Naive thymus-derived CD4-positive, alpha-beta T cell (primary cell): ENCODE measurements at regions not wholly inside any gene's neighbourhood (a gene's known extent, or its start where the extent isn't known, plus 50 kb on each side); places are given as distances from the start of the nearest gene placed in this dataset.

Source experiments
- ATAC-seq: fragments of 150-1000 bp; cut with Tn5 transposase; 2 replicates; pipeline ENCODE4 v1.10.0; 2021; ENCODE audit warnings: mild to moderate bottlenecking, moderate library complexity
- CTCF ChIA-PET: fragments of 350-600 bp; sonication (Branson Sonifier 250); formaldehyde crosslinking; loops from one replicate; lab custom pipeline; 2021; ENCODE audit warnings: antibody characterized with exemption; lab: Charles Lee
- POLR2A ChIA-PET: fragments of 350-600 bp; sonication (Branson Sonifier 250); formaldehyde crosslinking; loops from one replicate; lab custom pipeline; 2021; ENCODE audit warnings: antibody characterized with exemption, inconsistent platforms; lab: Charles Lee
- DNase-seq, 9 donors: peaks; one replicate each; pipeline versions ENCODE4 v3.0.0 to v3.0.0-alpha.2; 2020 to 2022; ENCODE audit warnings: mixed read lengths in 1 of 9
- H3K27ac ChIP-seq: one replicate; pipeline ENCODE4 v1.7.0; 2013; ENCODE audit warnings: mild to moderate bottlenecking, low read depth, low read length, moderate library complexity
- H3K27me3 ChIP-seq, 2 donors: one replicate each; pipeline ENCODE4 v1.7.0; 2013; ENCODE audit warnings: low read length in 2 of 2, mild to moderate bottlenecking in 2 of 2, moderate library complexity in 2 of 2; ENCODE audit not compliant: control insufficient read depth in 2 of 2, insufficient read depth in 2 of 2
- H3K36me3 ChIP-seq, 3 experiments: 1 replicate in 2 of 3; 2 replicates in 1 of 3; pipeline ENCODE4 v1.7.0; 2013; ENCODE audit warnings: low read length in 3 of 3, mild to moderate bottlenecking in 3 of 3, moderate library complexity in 1 of 3; ENCODE audit not compliant: insufficient read depth in 3 of 3, control insufficient read depth in 2 of 3
- H3K4me1 ChIP-seq, 2 donors: one replicate each; pipeline ENCODE4 v1.7.0; 2013; ENCODE audit warnings: low read length in 2 of 2, mild to moderate bottlenecking in 2 of 2, moderate library complexity in 1 of 2; ENCODE audit not compliant: control insufficient read depth in 2 of 2, insufficient read depth in 2 of 2
- H3K4me3 ChIP-seq: 2 replicates; pipeline ENCODE4 v1.7.0; 2013; ENCODE audit warnings: mild to moderate bottlenecking, low read length
- H3K9me3 ChIP-seq, 3 experiments: 1 replicate in 2 of 3; 2 replicates in 1 of 3; pipeline ENCODE4 v1.7.0; 2013; ENCODE audit warnings: low read length in 3 of 3; ENCODE audit not compliant: control insufficient read depth in 2 of 3
- H3K27ac Mint-ChIP-seq, 9 donors: one replicate each; pipeline ENCODE4 v1.8.0; 2020 to 2022; ENCODE audit warnings: mixed read lengths in 9 of 9, mild to moderate bottlenecking in 8 of 9, moderate library complexity in 5 of 9, inconsistent platforms in 2 of 9
- H3K27me3 Mint-ChIP-seq, 5 donors: one replicate each; pipeline ENCODE4 v1.8.0; 2021 to 2022; ENCODE audit warnings: mixed read lengths in 5 of 5, mild to moderate bottlenecking in 1 of 5
- H3K36me3 Mint-ChIP-seq, 5 donors: one replicate each; pipeline ENCODE4 v1.8.0; 2020 to 2022; ENCODE audit warnings: mixed read lengths in 5 of 5, mild to moderate bottlenecking in 3 of 5, inconsistent platforms in 1 of 5
- H3K4me1 Mint-ChIP-seq, 7 donors: one replicate each; pipeline ENCODE4 v1.8.0; 2020 to 2022; ENCODE audit warnings: mixed read lengths in 7 of 7, mild to moderate bottlenecking in 3 of 7, inconsistent platforms in 1 of 7
- H3K4me3 Mint-ChIP-seq, 10 donors: one replicate each; pipeline ENCODE4 v1.8.0; 2020 to 2022; ENCODE audit warnings: mild to moderate bottlenecking in 10 of 10, mixed read lengths in 10 of 10, moderate library complexity in 6 of 10, inconsistent platforms in 2 of 10
- H3K9me3 Mint-ChIP-seq, 11 donors: one replicate each; pipeline ENCODE4 v1.8.0; 2020 to 2022; ENCODE audit warnings: mixed read lengths in 11 of 11, mild to moderate bottlenecking in 4 of 11, inconsistent platforms in 1 of 11, moderate library complexity in 1 of 11
- intact Hi-C, 2 donors: fragments of 100-400 bp; cut with micrococcal nuclease; formaldehyde crosslinking; loops; one replicate each; pipeline ENCODE4 v1.15.1; 2023

DNA sequence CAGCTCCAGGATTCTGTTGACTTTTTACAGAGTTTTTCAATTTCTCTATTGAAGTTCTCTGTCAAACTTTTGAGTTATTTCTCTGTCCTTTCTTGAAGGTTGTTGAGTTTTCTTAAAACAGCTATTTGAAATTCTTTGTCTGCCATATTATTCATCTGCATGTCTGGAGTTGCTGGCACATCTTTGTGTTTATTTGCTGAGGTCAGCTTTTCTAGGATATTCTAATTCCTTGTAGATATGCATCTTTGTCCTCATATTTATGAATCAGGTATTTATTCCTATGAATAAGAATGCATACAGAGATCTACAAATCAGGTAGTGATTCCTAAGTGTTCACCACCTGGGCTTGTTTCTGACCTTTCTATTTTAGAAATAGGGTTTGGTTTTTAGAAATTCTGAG lies 546.4 kb downstream of the RAPGEF2 start:
- DNase-seq: no peak
- H3K9me3 ChIP-seq: peaks cover 0 to 3% (median 0%) of the 10 kb centered on the region in 3 experiments
- no peak overlapping the region for H3K27ac ChIP-seq
- H3K27me3 Mint-ChIP-seq: no peaks in the 10 kb centered on the region
- no peaks in the 10 kb centered on the region for H3K4me1 ChIP-seq
- H3K9me3 Mint-ChIP-seq: peaks cover 0 to 32% (median 8%) of the 10 kb centered on the region in 11 donors
- no peak overlapping the region for H3K4me3 ChIP-seq
- no peak overlapping the region for H3K4me3 Mint-ChIP-seq
- ChIA-PET CTCF (interaction anchor here (0.7 kb wide), 1 partner anchor 30 kb away, joined by 3 read pairs; no protein-coding TSS in a partner anchor), POLR2A (no interaction called here)
- H3K4me1 Mint-ChIP-seq: no peaks in the 10 kb centered on the region
- ATAC-seq: no peak
- no peak overlapping the region for H3K27ac Mint-ChIP-seq
- no peaks in the 10 kb centered on the region for H3K27me3 ChIP-seq
- intact Hi-C loops: no loop called here
- H3K36me3 ChIP-seq: no peaks in the 10 kb centered on the region
- H3K36me3 Mint-ChIP-seq: no peaks in the 10 kb centered on the region

DNA sequence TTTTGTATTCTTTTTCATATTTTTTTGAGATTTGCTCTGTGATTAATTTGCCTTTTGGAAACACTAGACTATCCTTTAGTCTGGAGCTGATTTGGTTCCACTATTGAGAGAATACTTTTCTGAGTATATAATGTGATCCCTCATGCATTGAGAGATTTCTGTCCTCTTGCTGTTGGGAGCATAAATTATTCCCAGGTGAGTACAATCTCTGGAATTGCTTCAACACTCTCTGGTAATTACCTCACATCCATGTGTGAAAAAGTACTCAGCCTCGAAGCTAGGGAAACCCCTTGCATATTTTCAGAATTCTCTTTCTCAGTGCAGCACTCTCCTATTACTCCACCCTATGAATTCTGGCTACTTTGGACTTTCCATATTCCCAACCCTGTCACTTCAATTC lies 550.0 kb downstream of the RAPGEF2 start:
- POLR2A ChIA-PET: no interaction called here
- H3K9me3 ChIP-seq: peaks cover 0 to 3% (median 0%) of the 10 kb centered on the region in 3 experiments
- H3K4me1 ChIP-seq: no peaks in the 10 kb centered on the region
- no peaks in the 10 kb centered on the region for H3K36me3 ChIP-seq
- Mint-ChIP-seq H3K9me3 (peaks cover 0 to 18% (median 8%) of the 10 kb centered on the region in 11 donors), H3K4me3 (no peak overlapping the region), H3K27me3 (no peaks in the 10 kb centered on the region), H3K27ac (no peak overlapping the region), H3K4me1 (no peaks in the 10 kb centered on the region), H3K36me3 (no peaks in the 10 kb centered on the region)
- intact Hi-C loops: no loop called here
- H3K4me3 ChIP-seq: no peak overlapping the region
- no peaks in the 10 kb centered on the region for H3K27me3 ChIP-seq
- no peak for ATAC-seq
- no peak overlapping the region for H3K27ac ChIP-seq
- CTCF ChIA-PET: no interaction called here
- no peak for DNase-seq

DNA sequence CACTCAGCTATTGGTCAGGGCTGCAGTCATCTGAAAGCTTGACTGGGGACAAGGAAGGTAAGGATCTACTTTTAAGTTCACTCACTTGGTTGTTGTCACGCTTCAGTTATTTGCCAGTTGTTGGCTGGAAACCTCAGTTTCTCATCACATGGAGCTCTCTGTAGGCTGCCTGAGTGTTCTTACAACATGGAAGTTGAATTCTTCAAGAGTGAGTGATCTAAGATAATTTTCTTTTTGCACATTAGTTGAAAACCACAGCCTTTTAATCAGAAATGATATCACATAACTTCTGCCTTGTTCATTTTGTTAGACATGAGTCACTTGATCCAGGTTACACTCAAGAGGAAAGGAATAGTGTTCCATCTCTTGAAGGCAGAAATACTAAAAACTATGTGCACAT lies 552.7 kb downstream of the RAPGEF2 start:
- Histone ChIP-seq H3K27me3 (no peaks in the 10 kb centered on the region), H3K4me3 (no peak overlapping the region), H3K36me3 (no peaks in the 10 kb centered on the region), H3K9me3 (no peaks in the 10 kb centered on the region), H3K27ac (no peak overlapping the region), H3K4me1 (no peaks in the 10 kb centered on the region)
- Mint-ChIP-seq H3K36me3 (no peaks in the 10 kb centered on the region), H3K27me3 (no peaks in the 10 kb centered on the region), H3K4me3 (no peak overlapping the region), H3K9me3 (peaks cover 0 to 8% (median 4%) of the 10 kb centered on the region in 11 donors), H3K27ac (no peak overlapping the region), H3K4me1 (no peaks in the 10 kb centered on the region)
- ATAC-seq: no peak
- no peak for DNase-seq
- CTCF ChIA-PET: no interaction called here
- POLR2A ChIA-PET: no interaction called here
- intact Hi-C loops: no loop called here

DNA sequence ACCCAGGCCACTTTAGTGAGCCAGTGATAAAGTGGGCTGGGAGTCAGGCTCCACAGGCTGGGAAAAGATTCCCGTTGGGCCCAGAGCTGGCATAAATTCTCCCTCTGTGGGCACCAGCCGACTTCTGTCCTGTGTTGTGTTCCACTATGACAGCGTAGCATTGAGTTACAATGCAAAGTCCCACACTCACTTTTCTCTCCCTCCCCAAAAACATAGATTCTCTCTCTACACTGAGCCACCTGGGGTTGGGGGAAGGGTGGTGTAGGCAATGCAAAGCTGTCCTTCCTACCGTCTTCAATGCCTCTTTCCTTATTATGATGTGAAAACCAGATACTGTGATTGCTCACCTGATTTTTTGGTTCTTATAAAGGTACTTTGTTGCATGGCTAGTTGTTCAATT lies 566.2 kb downstream of the RAPGEF2 start:
- POLR2A ChIA-PET: no interaction called here
- no peaks in the 10 kb centered on the region for H3K27me3 ChIP-seq
- H3K27ac Mint-ChIP-seq: no peak overlapping the region

DNA sequence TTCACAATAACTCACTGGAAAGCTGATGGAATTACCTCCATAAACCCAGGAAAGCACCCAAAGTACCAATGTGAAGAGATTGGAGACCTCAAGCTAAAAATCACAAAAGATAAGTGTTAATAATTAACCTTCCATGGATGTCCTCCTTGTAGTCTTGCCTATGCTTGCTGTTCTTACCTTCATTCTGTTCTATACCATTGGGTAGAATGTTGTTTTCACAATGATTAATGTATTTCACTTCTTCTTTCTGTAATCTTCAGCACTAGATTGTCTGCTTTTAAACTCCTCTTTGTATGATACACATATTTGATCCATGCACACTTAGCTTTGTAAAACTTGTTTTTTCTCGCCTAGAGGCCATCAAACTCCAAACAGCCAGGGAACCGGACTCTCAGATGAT lies 570.3 kb downstream of the RAPGEF2 start:
- ATAC-seq (no peak), DNase-seq (no peak)
- ChIA-PET CTCF (no interaction called here), POLR2A (no interaction called here)
- Histone ChIP-seq H3K27ac (no peak overlapping the region), H3K36me3 (no peaks in the 10 kb centered on the region), H3K9me3 (no peaks in the 10 kb centered on the region), H3K27me3 (no peaks in the 10 kb centered on the region), H3K4me1 (no peaks in the 10 kb centered on the region), H3K4me3 (no peak overlapping the region)
- Mint-ChIP-seq H3K27ac (no peak overlapping the region), H3K27me3 (no peaks in the 10 kb centered on the region), H3K4me3 (no peak overlapping the region), H3K9me3 (peaks cover 0 to 7% (median 2%) of the 10 kb centered on the region in 11 donors), H3K4me1 (no peaks in the 10 kb centered on the region), H3K36me3 (no peaks in the 10 kb centered on the region)
- intact Hi-C loops: no loop called here

More for the DNA sequence above, 566.2 kb downstream of the RAPGEF2 start:
- no peak overlapping the region for H3K4me3 ChIP-seq
- no peaks in the 10 kb centered on the region for H3K9me3 ChIP-seq
- H3K27me3 Mint-ChIP-seq: no peaks in the 10 kb centered on the region
- no peaks in the 10 kb centered on the region for H3K36me3 ChIP-seq
- H3K4me1 ChIP-seq: no peaks in the 10 kb centered on the region
- H3K9me3 Mint-ChIP-seq: peaks cover 0 to 34% (median 9%) of the 10 kb centered on the region in 11 donors
- no peaks in the 10 kb centered on the region for H3K36me3 Mint-ChIP-seq
- CTCF ChIA-PET: no interaction called here
- H3K4me3 Mint-ChIP-seq: no peak overlapping the region
- ATAC-seq (no peak), DNase-seq (no peak)
- H3K27ac ChIP-seq: no peak overlapping the region
- no peaks in the 10 kb centered on the region for H3K4me1 Mint-ChIP-seq
- intact Hi-C loops: no loop called here

DNA sequence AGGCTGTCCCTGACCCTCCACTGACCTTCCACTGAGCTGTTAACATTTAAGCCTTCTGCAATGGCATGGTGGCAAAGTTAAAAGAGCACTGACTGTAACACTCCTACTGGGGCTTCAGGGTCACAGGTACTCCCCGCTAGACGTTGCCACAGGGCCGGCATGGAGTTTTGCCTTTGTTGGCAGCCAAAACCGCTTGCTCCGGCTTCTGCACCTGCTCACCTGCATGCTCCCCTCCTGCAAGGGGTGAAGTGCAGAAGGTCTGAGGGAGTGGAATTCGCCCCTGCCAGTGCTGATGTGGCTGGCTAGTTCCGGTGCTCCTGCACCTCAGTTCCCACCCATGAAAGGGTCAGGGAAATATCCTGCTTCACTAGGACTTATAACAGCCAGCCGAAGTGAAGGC lies 571.4 kb downstream of the RAPGEF2 start:
- POLR2A ChIA-PET: no interaction called here
- Mint-ChIP-seq H3K36me3 (no peaks in the 10 kb centered on the region), H3K4me3 (no peak overlapping the region), H3K27ac (peak overlapping the region in 1 of 9 donors; percentile 20), H3K4me1 (no peaks in the 10 kb centered on the region), H3K27me3 (no peaks in the 10 kb centered on the region), H3K9me3 (peaks cover 0 to 7% (median 0%) of the 10 kb centered on the region in 11 donors)
- ATAC-seq (no peak), DNase-seq (no peak)
- intact Hi-C loops: no loop called here
- Histone ChIP-seq H3K4me1 (no peaks in the 10 kb centered on the region), H3K4me3 (no peak overlapping the region), H3K27ac (no peak overlapping the region), H3K36me3 (no peaks in the 10 kb centered on the region), H3K9me3 (no peaks in the 10 kb centered on the region), H3K27me3 (no peaks in the 10 kb centered on the region)
- CTCF ChIA-PET: no interaction called here

DNA sequence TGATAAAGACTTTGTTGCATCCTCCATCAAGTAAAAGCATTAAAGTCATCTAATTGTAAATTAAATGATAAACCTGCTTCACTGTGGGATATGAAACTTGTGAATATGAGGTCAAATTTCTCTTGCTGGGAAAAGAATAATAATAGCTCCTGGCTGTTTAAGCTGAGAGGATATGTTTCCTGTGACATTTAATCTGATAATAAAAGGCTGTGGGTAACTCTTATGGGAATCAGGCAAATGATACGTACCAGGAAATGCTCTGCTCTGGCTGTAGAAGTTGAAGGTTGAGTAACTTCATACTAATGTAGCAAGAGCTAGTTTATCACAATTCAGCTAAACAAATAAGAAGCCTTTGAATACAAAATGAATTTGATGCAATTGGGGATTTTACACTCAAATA lies 574.6 kb downstream of the RAPGEF2 start:
- intact Hi-C loops: no loop called here
- Mint-ChIP-seq H3K27ac (no peak overlapping the region), H3K36me3 (no peaks in the 10 kb centered on the region), H3K9me3 (peaks cover 0 to 21% (median 3%) of the 10 kb centered on the region in 11 donors), H3K4me1 (no peaks in the 10 kb centered on the region), H3K4me3 (no peak overlapping the region), H3K27me3 (no peaks in the 10 kb centered on the region)
- ATAC-seq (no peak), DNase-seq (no peak)
- no peaks in the 10 kb centered on the region for H3K9me3 ChIP-seq
- no peaks in the 10 kb centered on the region for H3K27me3 ChIP-seq
- ChIA-PET CTCF (no interaction called here), POLR2A (no interaction called here)
- no peaks in the 10 kb centered on the region for H3K4me1 ChIP-seq
- no peaks in the 10 kb centered on the region for H3K36me3 ChIP-seq
- no peak overlapping the region for H3K4me3 ChIP-seq
- no peak overlapping the region for H3K27ac ChIP-seq
